ENCODE measurements at regions not wholly inside any gene's neighbourhood (a gene's known extent, or its start where the extent isn't known, plus 50 kb on each side); places are given as distances from the start of the nearest gene placed in this dataset.
"Not testable (repeated sequence)": the region's sequence is repeated elsewhere in the genome, so short reads cannot be mapped to it uniquely, and the experiment has no call there.

DNA sequence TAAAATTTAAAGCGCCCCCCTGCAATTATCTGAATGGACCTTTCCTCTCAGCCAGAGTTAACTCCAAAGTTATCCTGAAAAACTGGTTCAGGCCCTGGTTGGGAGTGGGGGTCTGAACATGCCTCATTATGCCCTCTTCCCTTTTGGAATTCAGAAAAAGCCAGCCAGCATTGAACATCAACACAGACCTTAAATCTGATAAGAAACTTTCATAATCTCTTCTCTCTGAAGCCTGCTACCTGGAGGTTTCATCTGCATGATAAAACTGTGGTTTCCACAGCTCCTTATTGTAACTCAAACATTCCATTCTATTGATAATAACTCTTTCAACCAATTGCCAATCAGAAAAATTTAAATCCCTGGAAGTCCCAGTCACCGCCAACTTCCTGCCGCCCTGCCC, 133.3 kb downstream of the ARL4A start:
- intact Hi-C loops (cut with DNase I), result no loop called here
- no peak for DNase-seq (ENCODE audit: low spot score)

GRCh38 chr7:12821746-12822145, 134.3 kb downstream of the ARL4A start:
- no peak for DNase-seq (ENCODE audit: low spot score)
- intact Hi-C loops (cut with DNase I), result no loop called here

GRCh38 chr7:12826079-12826478, 138.6 kb downstream of the ARL4A start:
- intact Hi-C loops (cut with DNase I), result loop anchor here (2.0 kb wide), 1 partner anchor 139 kb away; the partner anchor contains the start of gene ARL4A
- DNase-seq (ENCODE audit: low spot score), result no peak

GRCh38 chr7:12827219-12827821, 139.9 kb downstream of the ARL4A start:
- no peak for DNase-seq (ENCODE audit: low spot score)
- intact Hi-C loops (cut with DNase I), result loop anchor here (2.0 kb wide), 1 partner anchor 141 kb away; the partner anchor contains the start of gene ARL4A

GRCh38 chr7:12827920-12828319, 140.5 kb downstream of the ARL4A start:
- intact Hi-C loops (cut with DNase I), result loop anchor here (2.0 kb wide), 1 partner anchor 141 kb away; the partner anchor contains the start of gene ARL4A

DNA sequence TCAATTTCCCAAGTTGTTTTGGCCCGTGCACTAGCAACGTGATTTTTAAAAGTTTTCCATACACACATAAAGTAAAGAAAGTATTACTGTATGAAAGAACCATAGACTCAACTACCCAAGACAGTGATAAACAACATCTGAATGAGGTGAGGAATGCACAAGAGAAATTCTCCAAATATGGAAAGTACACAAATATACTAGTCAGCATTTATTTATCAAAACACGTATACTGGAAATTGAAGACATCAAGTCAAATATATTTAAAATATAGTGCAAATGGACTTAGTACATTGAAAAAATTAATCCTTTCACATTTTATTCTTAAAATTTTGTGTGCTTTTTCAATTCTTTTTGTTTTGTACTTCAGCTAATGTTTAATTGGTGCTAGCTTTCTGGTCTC, 143.6 kb downstream of the ARL4A start:
- DNase-seq (ENCODE audit: low spot score), result no peak
- intact Hi-C loops (cut with DNase I), result no loop called here

More at GRCh38 chr7:12827920-12828319, 140.5 kb downstream of the ARL4A start:
- no peak for DNase-seq (ENCODE audit: low spot score)

DNA sequence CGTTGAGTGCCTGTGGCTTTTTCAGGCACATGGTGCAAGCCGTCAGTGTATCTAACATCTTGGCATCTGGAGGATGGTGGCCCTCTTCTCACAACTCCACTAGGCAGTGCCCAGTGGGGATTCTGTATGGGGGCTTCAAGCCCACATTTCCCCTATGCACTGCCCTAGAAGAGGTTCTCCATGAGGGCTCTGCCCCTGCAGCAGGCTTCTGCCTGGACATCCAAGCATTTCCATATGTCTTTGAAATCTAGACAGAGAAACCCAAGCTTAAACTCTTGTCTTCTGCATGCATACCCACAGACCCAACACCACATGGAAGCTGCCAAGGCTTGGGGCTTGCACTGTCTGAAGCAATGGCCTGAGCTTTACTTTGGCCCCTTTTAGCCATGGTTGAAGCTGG, 146.4 kb downstream of the ARL4A start:
- intact Hi-C loops (cut with DNase I), result no loop called here
- DNase-seq (ENCODE audit: low spot score), result no peak

GRCh38 chr7:12834782-12835181, 147.3 kb downstream of the ARL4A start:
- intact Hi-C loops (cut with DNase I), result no loop called here
- DNase-seq (ENCODE audit: low spot score), result no peak

GRCh38 chr7:12839508-12840153, 152.2 kb downstream of the ARL4A start:
- intact Hi-C loops (cut with DNase I), result no loop called here
- DNase-seq (ENCODE audit: low spot score), result no peak

DNA sequence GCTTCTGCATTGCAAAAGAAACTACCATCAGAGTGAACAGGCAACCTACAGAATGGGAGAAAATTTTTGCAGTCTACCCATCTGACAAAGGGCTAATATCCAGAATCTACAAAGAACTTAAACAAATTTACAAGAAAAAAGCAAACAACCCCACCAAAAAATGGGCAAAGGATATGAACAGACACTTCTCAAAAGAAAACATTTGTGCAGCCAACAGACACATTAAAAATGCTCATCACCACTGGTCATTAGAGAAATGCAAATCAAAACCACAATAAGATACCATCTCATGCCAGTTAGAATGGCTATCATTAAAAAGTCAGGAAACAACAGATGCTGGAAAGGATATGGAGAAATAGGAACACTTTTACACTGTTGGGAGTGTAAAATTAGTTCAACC, 157.3 kb downstream of the ARL4A start:
- intact Hi-C loops (cut with DNase I); DNase-seq (ENCODE audit: low spot score): not testable (repeated sequence)

DNA sequence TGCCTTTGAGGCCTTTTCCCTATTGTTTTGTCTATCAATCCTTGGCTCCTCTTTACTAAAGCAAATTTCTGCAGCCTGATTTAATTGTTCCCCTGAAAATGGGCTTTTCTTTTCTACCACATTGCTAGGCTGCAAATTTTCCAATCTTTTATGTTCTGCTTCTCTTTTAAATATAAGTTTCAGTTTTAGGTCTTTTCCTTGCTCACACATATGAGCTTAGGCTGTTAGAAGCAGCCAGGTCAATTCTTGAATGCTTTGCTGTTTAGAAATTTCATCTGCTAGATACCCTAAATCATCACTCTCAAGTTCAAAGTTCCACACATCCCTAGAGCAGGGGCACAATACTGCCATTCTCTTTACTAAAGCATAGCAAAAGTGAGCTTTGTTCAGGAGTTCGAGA, 159.6 kb downstream of the ARL4A start:
- intact Hi-C loops (cut with DNase I), result no loop called here
- no peak for DNase-seq (ENCODE audit: low spot score)

- intact Hi-C loops (cut with DNase I), result no loop called here
- no peak for DNase-seq (ENCODE audit: low spot score)
Observed at GRCh38 chr7:12851142-12851541, 163.7 kb downstream of the ARL4A start.

DNA sequence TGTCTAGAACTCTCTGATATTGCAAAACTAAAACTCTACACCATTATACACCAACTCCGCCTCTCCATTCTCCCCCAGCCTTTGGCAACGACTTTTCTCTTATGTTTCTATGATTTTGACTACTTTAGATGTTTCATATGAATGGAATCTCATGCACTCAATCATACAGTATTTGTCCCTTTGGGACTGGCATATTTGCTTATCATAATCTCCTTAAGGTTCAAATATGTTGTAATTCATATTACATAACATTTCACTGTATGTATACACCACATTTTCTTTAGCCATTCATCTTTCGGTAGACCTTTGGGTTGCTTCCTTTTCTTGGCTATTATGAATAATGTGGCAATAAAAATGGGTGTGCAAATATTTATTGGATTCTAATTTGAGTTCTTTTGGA, 164.4 kb downstream of the ARL4A start:
- intact Hi-C loops (cut with DNase I), result no loop called here
- DNase-seq (ENCODE audit: low spot score), result no peak

- intact Hi-C loops (cut with DNase I), result no loop called here
- DNase-seq (ENCODE audit: low spot score), result no peak
Observed at GRCh38 chr7:12855036-12855435, 167.6 kb downstream of the ARL4A start.

- intact Hi-C loops (cut with DNase I), result no loop called here
- no peak for DNase-seq (ENCODE audit: low spot score)
Observed at GRCh38 chr7:12859761-12860160, 172.3 kb downstream of the ARL4A start.

- no peak for DNase-seq (ENCODE audit: low spot score)
- intact Hi-C loops (cut with DNase I), result no loop called here
Observed at GRCh38 chr7:12861070-12861469, 173.6 kb downstream of the ARL4A start.

DNA sequence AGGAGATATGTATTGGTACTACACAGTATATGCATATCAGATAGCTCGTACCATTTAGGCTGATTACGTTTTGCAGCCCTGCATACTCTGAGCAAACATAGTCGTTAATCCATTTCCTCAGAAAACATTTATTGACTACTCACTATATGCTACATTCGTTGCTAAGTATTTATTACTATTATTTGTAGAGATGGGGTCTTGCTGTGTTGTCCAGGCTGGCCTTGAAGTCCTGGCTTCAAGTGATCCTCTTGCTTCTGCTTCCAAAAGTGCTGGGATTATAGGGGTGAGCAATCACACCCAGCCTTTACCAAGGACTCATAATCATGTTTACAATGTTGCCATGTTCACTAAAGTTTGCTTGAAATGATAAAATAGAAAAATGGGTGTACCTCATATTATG, 174.7 kb downstream of the ARL4A start:
- no peak for DNase-seq (ENCODE audit: low spot score)
- intact Hi-C loops (cut with DNase I), result no loop called here

GRCh38 chr7:12864470-12865046, 177.1 kb downstream of the ARL4A start:
- intact Hi-C loops (cut with DNase I), result no loop called here
- DNase-seq (ENCODE audit: low spot score), result no peak

GRCh38 chr7:12865593-12865992, 178.2 kb downstream of the ARL4A start:
- intact Hi-C loops (cut with DNase I), result no loop called here

DNA sequence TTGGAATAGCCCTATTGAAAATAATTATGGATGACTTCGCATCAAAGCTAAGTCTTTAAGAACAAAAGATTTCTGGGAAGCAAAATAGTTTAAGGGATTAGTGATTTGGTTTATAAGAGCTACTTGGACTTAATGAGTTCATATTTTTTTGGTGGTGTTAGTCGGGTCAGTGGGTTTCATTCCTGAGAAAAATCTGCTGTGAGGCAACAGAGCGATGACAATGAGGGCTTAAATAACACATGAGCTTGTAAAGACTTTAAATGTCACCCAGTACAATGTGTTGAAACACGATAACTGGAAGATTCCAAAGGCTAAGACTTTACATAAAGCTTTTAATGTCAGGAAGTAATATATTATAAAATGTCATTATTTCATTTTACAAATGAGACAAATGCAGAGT, 178.8 kb downstream of the ARL4A start:
- intact Hi-C loops (cut with DNase I), result no loop called here
- DNase-seq (ENCODE audit: low spot score), result no peak

More at GRCh38 chr7:12865593-12865992, 178.2 kb downstream of the ARL4A start:
- no peak for DNase-seq (ENCODE audit: low spot score)

GRCh38 chr7:12868027-12868426, 180.6 kb downstream of the ARL4A start:
- DNase-seq (ENCODE audit: low spot score), result no peak
- intact Hi-C loops (cut with DNase I), result no loop called here

Measured in cardiac septum (tissue), 1 donor.